Activated CD4-positive, alpha-beta T cell treated with anti-CD3 and anti-CD28 coated beads for 48 hours (primary cell): ENCODE measurements at regions not wholly inside any gene's neighbourhood (a gene's known extent, or its start where the extent isn't known, plus 50 kb on each side); places are given as distances from the start of the nearest gene placed in this dataset.
"Not testable (repeated sequence)": the region's sequence is repeated elsewhere in the genome, so short reads cannot be mapped to it uniquely, and the experiment has no call there.

ENCODE experiments used
- DNase-seq: peaks from one replicate; pipeline ENCODE4 v3.0.0-alpha.2; 2020

GRCh38 chr13:80677227-80677626 is 336.3 kb upstream of the SPRY2 start:
- no peak for DNase-seq

DNA sequence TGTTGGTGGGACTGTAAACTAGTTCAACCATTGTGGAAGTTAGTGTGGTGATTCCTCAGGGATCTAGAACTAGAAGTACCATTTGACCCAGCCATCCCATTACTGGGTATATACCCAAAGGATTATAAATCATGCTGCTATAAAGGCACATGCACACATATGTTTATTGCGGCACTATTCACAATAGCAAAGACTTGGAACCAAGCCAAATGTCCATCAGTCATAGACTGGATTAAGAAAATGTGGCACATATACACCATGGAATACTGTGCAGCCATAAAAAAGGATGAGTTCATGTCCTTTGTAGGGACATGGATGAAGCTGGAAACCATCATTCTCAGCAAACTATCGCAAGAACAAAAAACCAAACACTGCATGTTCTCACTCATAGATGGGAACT is 334.5 kb upstream of the SPRY2 start:
- DNase-seq, result not testable (repeated sequence)

GRCh38 chr13:80671773-80672172 is 330.8 kb upstream of the SPRY2 start:
- no peak for DNase-seq

GRCh38 chr13:80669112-80669511 is 328.2 kb upstream of the SPRY2 start:
- no peak for DNase-seq

DNA sequence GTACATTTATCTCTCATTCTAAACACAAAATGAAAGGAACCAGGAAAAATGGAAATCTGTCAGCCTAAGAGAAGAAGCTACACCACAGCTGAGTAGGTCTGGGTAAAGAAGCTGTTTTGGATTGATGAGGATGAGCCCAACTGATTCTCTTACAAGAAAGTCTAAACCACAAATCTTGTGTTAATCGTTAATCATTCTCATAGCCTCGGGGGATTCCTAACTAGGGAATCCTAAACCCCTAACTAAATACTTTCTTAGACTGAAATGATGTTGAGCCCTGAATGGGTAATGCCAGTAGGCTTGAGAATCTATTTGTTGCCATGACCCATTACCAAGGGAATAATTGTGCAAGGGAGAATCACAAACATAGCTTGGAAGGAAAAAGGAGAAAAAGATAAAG is 327.5 kb upstream of the SPRY2 start:
- DNase-seq, result no peak

- DNase-seq, result no peak
Observed at GRCh38 chr13:80666782-80667552, 326.0 kb upstream of the SPRY2 start.

GRCh38 chr13:80665792-80666333 is 324.9 kb upstream of the SPRY2 start:
- DNase-seq, result no peak

DNA sequence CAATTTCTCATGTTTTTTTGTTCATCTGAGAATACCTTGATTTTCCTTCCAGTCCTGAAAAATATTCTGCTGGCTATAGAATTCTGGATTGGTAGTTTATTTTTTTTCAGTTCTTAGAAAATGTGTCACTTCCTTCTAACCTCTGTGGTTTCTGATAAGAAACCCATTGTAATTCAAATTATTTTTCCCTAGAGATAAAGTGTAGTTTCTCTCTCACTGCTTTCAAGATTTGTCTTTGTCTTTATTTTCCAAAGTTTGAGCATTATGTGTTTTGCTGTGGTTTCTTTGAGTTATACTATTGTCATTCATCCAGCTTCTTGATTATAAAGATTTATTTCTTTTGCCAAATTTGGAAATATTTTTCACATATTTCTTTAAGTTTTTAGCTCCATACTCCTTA is 324.0 kb upstream of the SPRY2 start:
- no peak for DNase-seq

DNA sequence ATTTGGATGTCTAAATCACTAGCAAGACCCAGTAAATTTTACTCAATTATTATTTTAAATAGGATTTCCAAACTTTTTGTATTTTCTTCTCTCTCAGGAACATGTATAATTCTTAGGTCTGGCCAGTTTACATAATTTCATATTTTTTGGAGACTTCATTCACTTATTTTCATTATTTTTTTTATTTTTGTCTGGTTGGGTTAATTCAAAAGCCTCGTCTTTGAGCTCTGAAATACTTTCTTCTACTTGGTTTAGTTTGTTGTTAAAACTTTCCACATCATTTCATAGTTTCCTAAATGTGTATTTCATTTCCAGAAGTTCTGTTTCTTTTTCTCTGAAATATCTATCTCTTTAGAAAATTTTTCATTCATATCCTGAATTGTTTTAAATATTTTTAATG is 322.9 kb upstream of the SPRY2 start:
- no peak for DNase-seq

DNA sequence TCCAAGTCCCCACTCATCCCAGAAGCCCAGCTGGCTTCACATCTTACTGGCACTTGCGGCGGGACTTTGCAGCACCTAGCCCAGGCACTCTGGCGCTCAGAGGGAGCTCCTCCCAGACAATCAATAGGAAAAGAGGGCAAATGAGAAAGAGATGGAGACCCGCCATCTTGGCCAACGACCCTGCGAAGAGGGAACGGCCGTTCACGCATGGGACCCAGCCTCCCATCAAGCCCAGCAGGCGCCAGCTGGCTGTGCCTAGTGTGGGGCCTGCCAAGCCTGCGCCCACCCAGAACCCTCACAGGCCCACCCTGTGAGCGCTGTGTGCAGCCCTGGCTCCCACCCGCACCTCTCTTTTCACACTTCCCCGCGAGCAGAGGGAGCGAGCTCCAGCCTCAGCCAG is 317.8 kb upstream of the SPRY2 start:
- no peak for DNase-seq

DNA sequence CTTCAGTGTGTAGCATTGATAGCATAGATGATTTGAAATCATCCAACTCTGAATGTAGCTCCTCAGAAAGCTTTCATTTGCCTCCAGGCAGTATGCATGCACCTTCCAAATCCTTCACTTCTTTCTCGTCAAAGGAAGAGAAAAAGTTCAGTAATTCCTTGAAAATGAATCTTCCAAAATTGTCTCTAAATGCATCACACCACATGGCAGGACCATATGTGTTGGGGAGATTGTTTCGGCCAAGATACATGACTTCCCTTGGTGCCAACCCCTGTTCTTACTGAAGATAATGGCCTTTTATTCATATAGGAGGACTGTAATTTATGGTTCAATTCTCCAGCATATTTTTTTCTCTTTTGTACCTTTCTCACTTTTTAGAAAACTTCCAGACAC is 315.6 kb upstream of the SPRY2 start:
- DNase-seq, result no peak

DNA sequence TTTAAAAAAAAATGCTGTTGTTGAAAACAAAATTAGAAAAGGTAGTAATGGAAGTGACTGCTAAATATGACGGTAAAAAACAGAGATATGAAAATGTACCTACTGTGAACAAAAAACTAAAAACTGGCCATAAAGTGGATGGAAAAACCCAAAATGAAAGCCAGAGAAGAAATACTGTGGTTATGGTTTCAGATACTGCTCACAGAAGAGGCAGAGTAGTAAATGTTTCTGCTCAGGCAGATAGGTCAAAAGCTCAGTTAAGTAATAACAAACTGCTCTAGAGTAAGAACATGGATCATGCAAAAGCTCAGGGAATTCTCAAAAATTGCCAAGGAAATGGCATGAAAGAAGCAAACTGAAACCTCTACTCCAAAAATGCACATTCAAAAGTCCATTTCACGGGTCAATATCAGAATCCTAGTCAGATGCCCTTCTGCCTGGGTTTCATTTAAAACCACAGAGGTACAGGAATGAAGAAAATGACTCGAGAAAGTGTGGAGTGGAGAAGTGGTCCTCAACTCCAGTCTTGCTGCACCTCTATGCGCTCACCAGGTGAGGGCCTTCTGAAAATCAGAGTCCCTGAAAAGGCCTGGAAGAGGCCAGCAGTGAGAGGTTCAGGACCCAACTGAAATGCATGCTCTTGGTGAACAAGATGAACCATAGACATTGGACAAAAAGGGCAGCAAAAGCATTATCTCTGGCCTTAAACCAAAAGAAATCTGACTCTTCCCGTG is 315.0 kb upstream of the SPRY2 start:
- DNase-seq, result no peak

DNA sequence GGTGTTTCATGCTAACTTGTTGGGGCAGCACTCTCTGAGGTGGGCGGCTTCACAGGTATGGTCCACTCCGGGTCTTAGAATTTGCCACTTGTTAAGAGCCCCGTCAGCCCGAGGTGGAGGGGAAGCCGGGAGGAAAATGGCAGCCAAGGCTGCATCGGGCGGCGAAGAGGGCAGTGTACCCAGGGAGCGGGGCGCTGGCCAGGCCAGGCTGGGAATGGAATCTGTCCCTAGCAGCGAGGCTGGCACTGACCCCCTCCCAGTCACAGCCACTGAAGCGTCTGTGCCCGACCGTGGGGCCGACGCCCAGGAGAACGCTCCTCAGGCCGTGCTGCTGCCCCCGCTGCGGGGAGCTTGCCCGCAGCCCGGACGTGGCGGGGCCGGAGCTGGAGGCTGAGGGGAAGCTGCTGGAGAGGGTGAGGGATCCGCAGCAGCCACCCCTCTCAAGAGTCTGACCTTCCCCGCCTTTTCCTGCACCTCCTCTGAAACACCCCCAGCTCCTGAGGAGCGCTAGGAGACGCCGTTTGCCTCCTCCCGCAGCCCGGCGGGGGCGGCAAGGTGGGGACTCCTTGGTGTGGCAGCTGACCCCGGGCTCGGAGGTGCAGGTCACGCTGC is 313.8 kb upstream of the SPRY2 start:
- DNase-seq, result no peak

GRCh38 chr13:80649274-80649673 is 308.3 kb upstream of the SPRY2 start:
- DNase-seq, result no peak

DNA sequence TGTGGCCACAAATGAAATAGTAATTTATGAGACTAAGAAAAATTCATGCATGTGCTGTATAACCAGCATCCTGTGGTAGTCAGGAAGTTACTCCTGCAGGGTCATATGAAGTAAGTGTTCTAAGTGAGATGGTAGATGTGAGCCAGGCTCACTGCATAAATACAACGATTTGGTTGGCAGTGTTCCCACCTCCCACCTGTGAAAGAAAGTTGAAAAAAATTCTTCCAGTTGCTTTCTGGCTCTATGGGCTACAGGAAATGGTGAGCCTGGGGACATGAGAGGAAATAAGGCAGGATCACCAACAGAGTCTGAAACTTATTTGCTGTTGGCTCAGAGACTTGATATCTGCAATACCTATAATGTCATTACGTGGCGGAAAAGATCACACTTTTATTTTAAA is 301.7 kb upstream of the SPRY2 start:
- no peak for DNase-seq

- DNase-seq, result no peak
Observed at GRCh38 chr13:80633251-80633650, 292.3 kb upstream of the SPRY2 start.

GRCh38 chr13:80630685-80631121 is 289.8 kb upstream of the SPRY2 start:
- DNase-seq, result no peak

DNA sequence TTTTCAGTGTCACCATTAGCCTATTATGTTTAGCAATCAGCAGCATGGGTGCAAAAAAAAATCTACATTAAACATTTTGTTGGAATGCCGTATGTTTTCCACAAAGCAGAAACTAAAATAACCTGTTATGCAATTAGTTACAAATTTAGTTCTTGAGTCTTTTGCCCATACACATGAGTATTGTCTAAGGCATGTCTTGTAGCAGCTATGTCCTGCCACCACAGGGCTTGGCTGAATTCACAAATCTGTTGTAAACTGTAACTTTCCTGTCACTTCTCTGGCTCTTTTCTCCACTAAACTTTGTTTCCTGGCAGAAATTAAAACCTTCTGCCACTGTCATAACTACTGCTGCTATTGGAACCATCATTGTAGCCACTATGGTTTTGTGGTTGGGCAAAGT is 277.9 kb upstream of the SPRY2 start:
- no peak for DNase-seq

GRCh38 chr13:80612804-80613203 is 271.9 kb upstream of the SPRY2 start:
- no peak for DNase-seq

DNA sequence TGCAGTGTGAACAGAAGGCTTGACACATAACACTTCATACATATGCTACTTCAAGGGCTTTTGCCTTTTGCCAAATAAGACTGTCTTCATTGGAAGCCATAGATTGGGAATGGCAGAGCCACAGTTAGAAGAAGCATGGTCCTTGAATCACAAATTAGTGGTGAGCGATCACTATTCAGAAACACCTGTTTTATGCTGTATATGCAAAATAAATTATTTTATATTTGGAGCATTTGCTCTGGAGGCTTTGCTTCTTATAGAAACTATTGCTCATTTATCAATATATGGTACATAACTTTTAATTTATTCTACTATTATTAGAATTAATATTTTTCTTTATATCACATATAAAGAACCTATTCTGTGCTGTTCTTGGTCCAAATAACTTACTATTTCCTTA is 270.4 kb upstream of the SPRY2 start:
- DNase-seq, result no peak

GRCh38 chr13:80605716-80606115 is 264.8 kb upstream of the SPRY2 start:
- no peak for DNase-seq

DNA sequence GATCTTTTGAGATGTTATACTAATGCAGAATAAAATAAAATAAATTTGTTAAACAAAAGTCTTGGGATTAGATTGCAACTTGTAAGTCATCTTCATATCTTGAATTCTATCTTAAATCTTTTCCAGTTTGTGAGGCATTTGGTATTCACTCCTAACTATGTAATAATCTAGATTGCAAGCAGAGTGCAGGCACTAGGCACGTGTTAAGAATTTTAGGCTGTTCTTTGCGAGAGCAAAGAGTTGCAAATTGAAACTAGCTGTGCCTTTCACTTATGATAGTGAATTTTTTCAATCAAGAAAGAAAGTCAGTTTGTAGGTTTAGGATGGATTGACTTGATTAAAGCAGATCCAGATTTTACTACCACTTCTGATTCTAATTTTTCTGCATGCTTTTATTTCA is 264.1 kb upstream of the SPRY2 start:
- no peak for DNase-seq

DNA sequence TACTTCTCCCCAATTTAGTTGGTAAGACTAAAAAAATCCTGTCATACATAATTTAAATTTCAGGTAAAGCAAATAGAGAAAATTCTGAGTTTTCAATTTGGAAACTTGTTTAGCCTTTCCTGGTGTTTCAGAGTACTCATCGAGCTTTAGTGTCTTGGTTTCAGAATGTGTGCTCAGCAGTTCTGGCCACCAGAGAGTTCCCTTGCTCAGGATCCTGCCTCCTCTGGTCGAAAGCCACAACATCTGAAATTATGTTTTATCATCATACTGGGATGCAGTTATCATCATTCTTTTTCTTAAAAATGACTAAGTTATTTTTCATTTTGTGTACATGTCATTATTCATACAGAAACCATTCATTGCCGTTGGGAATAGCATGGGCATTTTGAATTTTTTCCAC is 263.2 kb upstream of the SPRY2 start:
- no peak for DNase-seq

GRCh38 chr13:80603351-80603750 is 262.4 kb upstream of the SPRY2 start:
- no peak for DNase-seq
